ENCODE measurements at regions not wholly inside any gene's neighbourhood (a gene's known extent, or its start where the extent isn't known, plus 50 kb on each side); places are given as distances from the start of the nearest gene placed in this dataset.
"Not testable (repeated sequence)": the region's sequence is repeated elsewhere in the genome, so short reads cannot be mapped to it uniquely, and the experiment has no call there.

DNA sequence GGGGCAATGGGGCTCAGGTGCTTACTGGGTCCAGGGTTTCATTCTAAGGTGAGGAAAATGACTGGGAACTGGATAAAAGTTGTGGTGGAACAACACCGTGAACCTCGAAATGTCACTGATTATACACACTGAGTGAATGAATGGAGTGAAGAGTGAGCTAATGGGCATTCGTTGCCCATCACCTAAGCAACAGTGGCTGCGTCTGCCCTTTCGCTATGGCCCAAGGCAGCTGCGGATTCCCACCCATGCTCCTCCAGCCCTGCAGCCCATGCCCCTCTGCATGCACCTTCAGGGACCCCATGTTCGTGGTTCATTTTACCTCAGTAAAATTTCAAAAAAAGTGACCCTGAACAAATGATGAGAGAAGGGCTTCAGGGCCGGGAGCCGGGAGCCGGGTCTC lies 196.3 kb downstream of the CTTN start:
- H3K4me3 Mint-ChIP-seq: no peak overlapping the region
- DNase-seq: no peak
- ATAC-seq (replicated peaks): no peak
- no peaks in the 10 kb centered on the region for H3K4me1 Mint-ChIP-seq
- H3K9me3 Mint-ChIP-seq: no peaks in the 10 kb centered on the region
- H3K27me3 Mint-ChIP-seq: peaks cover 12 to 20% of the 10 kb centered on the region in 2 donors
- H3K27ac Mint-ChIP-seq: no peak overlapping the region
- H3K36me3 Mint-ChIP-seq: no peaks in the 10 kb centered on the region

DNA sequence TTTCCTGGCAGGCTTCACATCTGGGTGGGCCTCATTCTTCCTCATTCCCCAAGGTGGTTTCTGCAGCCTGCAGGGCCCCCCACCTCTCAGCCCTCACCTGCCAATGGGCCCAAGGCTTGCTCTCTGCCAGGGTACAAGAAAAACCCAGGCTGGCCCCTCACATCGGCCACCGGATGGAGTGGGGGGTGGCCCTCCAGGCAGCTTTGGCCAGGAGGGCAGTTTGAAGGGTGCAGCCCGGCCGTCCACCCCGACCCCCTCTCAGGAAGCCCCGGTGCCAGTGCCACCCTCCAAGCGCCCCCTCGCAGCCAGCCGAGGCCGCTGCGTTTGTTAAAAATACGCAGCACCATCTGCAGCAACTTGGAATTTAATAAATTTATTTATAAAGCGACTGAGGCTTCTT lies 196.7 kb downstream of the CTTN start:
- Mint-ChIP-seq H3K27me3 (peaks cover 12 to 20% of the 10 kb centered on the region in 2 donors), H3K4me1 (no peaks in the 10 kb centered on the region), H3K36me3 (no peaks in the 10 kb centered on the region), H3K27ac (no peak overlapping the region), H3K9me3 (no peaks in the 10 kb centered on the region), H3K4me3 (no peak overlapping the region)
- ATAC-seq (replicated peaks): no peak
- no peak for DNase-seq

DNA sequence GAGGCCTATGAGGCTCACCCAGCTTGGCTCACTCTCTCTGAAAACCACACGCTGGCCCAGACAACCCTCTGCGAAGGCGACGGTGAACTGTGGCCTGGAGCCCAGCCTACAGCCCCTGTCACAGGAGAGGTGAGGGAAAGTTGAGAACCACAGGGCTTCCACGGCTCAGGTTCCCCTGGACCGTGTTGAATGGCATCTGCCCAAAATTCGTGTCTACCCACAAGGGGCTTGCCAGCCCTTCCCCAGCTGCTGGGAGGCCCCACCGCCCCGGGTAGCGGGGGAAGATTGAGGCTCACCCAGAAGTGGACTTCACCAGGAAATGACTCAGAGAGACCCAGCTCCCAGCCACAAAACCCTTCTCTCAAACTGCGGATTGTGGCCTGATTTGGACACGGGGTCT lies 197.1 kb downstream of the CTTN start:
- Mint-ChIP-seq H3K36me3 (no peaks in the 10 kb centered on the region), H3K9me3 (no peaks in the 10 kb centered on the region), H3K27ac (no peak overlapping the region), H3K27me3 (peaks cover 12 to 20% of the 10 kb centered on the region in 2 donors), H3K4me3 (no peak overlapping the region), H3K4me1 (no peaks in the 10 kb centered on the region)
- no peak for DNase-seq
- no peak for ATAC-seq (replicated peaks)

DNA sequence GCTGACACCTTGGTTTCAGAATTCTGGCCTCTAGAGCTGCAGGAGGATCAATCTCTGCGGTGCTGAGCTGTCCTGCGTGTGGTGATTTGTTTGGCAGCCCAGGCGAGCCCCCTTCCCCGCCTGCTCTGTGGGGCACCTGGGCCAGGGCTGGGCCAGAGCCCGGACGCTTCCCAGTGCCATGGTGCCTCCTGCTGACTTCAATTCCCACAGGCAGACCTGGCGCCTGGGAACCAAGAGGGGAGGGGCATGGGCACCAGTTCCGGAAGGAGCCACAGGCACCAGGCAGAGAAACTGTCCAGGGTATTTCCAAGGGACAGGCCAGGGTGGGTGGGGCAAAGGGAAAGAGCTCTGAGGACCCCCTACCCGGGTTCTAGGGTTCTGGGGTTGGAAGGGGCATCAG lies 197.8 kb downstream of the CTTN start:
- Mint-ChIP-seq H3K27me3 (peaks cover 12 to 14% of the 10 kb centered on the region in 2 donors), H3K27ac (no peak overlapping the region), H3K9me3 (no peaks in the 10 kb centered on the region), H3K4me3 (no peak overlapping the region), H3K36me3 (no peaks in the 10 kb centered on the region), H3K4me1 (no peaks in the 10 kb centered on the region)
- ATAC-seq (replicated peaks) (no peak), DNase-seq (no peak)

DNA sequence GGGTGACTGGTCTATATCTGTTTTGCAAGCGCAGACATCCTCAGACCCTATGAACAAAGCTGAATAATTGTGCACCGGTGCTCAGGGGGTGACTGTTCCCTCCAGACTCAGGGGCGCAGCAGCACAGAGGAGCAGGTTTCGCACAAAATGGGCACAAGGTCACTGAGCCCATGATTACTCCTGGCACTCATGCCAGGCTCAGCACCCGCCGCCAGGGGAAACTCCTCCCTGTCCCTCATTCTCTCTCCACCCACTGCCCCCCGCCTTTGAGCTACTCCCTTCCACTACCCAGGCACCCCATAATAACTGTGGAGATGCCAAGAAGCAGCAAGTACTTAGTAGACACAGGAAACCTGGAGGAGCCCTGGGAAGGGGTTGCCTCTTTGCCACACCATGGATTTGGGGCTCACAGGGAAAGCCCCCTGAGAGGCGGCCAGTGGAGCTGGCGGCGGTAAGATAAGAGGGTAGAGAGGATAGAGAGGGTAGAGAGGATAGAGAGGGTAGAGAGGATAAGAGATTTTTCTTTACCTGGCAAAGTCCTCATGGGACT lies 198.8 kb downstream of the CTTN start:
- ATAC-seq (replicated peaks) (no peak), DNase-seq (no peak)
- Mint-ChIP-seq H3K27me3 (peaks cover 12 to 13% of the 10 kb centered on the region in 2 donors), H3K9me3 (no peaks in the 10 kb centered on the region), H3K27ac (no peak overlapping the region), H3K36me3 (no peaks in the 10 kb centered on the region), H3K4me3 (no peak overlapping the region), H3K4me1 (no peaks in the 10 kb centered on the region)

DNA sequence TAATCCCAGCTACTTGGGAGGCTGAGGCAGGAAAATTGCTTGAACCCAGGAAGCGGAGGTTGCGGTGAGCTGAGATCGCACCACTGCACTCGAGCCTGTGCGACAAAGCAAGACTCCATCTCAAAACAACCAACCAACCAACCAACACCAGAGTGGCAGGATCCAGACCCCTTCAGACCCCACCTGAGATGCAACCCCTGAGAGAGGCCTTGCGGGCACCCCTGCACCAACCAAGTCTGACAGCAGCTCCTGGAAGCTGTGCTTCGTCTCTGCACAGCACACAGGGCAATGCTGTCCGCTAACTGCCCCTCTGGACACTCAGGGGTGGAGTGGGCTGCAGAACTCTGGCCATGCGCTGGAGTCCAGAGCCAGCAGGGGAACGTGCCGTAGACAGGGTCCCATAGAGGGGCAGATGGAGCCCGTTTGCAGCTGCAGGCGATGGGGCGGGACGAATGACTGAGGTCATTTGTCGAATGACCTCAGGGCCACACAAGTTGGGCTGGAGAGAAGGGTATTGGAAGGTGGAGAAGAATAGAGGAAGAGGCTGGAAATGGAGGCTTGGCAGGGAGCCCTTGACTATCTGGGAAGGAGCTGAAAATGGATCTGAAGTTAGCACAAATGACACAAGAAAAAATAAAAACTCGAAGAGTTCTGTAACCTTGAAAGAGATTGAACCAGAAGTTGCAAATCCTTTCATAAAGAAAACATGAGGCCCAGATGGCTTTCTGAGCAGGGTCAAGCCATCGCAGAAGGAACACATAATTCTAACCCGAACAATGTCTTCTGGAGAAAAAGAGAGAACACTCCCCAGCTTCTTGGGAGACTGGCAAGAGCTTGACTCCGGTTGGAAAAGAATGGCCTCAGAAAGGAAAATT lies 199.7 kb downstream of the CTTN start:
- peaks cover 12 to 13% of the 10 kb centered on the region in 2 donors for H3K27me3 Mint-ChIP-seq
- no peak for ATAC-seq (replicated peaks)
- H3K9me3 Mint-ChIP-seq: no peaks in the 10 kb centered on the region
- H3K4me3 Mint-ChIP-seq: no peak overlapping the region
- no peaks in the 10 kb centered on the region for H3K36me3 Mint-ChIP-seq
- DNase-seq: no peak
- H3K4me1 Mint-ChIP-seq: no peaks in the 10 kb centered on the region
- H3K27ac Mint-ChIP-seq: no peak overlapping the region

DNA sequence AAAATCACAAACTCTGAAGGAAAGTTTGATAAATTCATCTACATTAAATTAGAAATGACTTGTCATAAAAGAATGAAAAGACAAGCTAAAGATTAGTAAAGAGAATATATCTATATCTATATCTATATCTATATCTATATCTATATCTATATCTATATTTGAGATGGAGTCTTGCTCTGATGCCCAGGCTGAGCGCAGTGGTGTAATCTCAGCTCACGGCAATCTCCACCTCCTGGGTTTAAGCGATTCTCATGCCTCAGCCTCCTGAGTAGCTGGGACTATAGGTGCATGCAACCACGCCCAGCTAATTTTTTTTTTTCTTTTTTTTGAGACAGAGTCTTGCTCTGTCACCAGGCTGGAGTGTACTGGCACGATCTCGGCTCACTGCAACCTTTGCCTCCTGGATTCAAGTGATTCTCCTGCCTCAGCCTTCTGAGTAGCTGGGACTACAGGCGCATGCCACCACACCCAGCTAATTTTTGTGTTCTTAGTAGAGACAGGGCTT lies 202.6 kb downstream of the CTTN start:
- H3K27ac Mint-ChIP-seq; H3K27me3 Mint-ChIP-seq; ATAC-seq (replicated peaks); DNase-seq; H3K36me3 Mint-ChIP-seq; H3K4me3 Mint-ChIP-seq; H3K9me3 Mint-ChIP-seq; H3K4me1 Mint-ChIP-seq: not testable (repeated sequence)

DNA sequence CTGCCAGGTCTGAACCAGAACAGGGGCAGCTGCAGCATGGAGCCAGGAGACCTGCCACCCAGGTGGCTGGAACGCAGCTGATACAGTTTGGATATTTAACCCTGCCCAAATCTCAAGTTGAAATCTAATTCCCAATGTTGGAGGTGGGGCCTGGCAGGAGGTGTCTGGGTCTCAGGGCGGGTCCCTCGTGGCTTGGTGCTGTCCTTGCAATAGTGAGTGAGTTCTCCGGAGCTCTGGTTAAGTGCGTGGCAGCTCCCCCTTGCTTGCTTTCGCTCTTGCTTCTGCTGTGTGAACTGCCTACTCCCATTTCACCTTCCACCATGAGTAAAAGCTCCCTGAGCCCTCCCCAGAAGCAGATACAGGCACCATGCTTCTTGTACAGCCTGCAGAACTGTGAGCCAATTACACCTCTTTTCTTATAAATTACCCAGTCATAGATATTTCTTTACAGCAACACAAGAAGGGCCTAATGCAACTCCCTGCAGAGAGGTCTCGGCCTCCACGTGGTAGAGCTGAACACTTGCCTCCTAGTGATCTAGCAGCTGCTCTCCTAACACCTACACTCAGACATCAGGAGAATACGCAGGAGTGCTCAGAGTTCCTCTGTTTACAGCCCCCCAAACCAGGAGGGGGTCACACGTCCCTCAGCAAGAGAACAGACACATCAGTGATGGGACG lies 203.7 kb downstream of the CTTN start:
- no peak for ATAC-seq (replicated peaks)
- Mint-ChIP-seq H3K4me1 (no peaks in the 10 kb centered on the region), H3K4me3 (no peak overlapping the region), H3K9me3 (no peaks in the 10 kb centered on the region), H3K27ac (no peak overlapping the region), H3K27me3 (peaks cover 0 to 4% of the 10 kb centered on the region in 2 donors), H3K36me3 (no peaks in the 10 kb centered on the region)
- no peak for DNase-seq

DNA sequence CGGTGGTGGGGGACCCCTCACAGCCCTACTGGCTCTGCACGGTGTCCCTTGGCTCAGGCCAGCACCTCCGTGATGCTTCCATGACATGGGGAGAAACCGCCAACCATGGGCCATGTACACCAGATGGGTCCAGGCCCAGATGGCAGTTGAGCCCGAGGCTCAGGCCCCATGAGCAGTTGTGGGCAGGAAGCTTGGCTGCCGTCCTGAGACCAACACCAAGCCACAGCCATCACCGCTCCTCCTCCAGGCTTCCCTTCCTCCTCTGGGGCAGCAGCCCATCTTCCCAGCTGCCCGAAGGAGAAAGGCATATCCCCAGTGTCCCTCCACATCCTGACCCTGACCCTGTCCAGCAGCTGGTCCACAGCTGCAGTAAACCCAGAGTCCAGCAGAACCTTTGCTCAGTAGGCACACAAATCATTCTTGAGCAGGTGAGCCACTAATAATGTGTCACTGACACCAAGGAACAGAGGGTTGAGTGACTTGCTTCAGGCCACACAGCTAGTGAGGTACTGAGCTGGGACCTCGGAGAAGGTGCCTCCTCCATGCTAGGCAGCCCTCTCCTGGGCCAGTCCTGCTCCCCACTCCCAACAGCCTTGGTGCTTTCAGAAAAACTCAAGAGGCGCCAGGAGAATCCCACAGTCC lies 204.9 kb downstream of the CTTN start:
- H3K9me3 Mint-ChIP-seq: no peaks in the 10 kb centered on the region
- no peaks in the 10 kb centered on the region for H3K4me1 Mint-ChIP-seq
- no peaks in the 10 kb centered on the region for H3K27me3 Mint-ChIP-seq
- no peaks in the 10 kb centered on the region for H3K36me3 Mint-ChIP-seq
- no peak overlapping the region for H3K4me3 Mint-ChIP-seq
- H3K27ac Mint-ChIP-seq: no peak overlapping the region
- DNase-seq: no peak
- no peak for ATAC-seq (replicated peaks)

DNA sequence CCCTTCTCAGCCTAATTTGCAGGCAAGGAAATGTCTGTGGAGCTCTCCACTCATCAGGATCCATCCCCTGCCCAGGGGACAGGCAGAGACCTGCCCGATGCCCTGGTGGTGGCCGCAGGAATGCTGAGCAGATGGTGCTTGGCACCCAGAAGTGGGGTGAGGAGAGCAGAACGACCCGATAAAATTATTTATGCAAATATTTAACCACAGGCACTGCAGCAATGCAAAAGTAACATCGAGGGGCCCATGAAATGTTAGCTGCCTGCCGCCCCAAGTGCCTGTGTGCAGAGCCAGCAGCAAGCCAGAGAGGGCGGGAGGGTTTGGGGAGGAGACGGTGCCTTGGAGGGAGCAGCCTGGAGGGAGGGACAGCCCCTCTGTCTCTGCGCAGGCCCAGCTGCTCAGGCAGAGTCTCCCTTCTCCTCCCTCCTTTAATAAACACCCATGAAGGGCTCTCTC lies 205.5 kb downstream of the CTTN start:
- H3K27ac Mint-ChIP-seq: no peak overlapping the region
- no peaks in the 10 kb centered on the region for H3K9me3 Mint-ChIP-seq
- peak in 1 of 2 donors; percentile 20 for ATAC-seq (replicated peaks)
- H3K27me3 Mint-ChIP-seq: no peaks in the 10 kb centered on the region
- H3K4me1 Mint-ChIP-seq: no peaks in the 10 kb centered on the region
- H3K36me3 Mint-ChIP-seq: no peaks in the 10 kb centered on the region
- no peak for DNase-seq
- no peak overlapping the region for H3K4me3 Mint-ChIP-seq

DNA sequence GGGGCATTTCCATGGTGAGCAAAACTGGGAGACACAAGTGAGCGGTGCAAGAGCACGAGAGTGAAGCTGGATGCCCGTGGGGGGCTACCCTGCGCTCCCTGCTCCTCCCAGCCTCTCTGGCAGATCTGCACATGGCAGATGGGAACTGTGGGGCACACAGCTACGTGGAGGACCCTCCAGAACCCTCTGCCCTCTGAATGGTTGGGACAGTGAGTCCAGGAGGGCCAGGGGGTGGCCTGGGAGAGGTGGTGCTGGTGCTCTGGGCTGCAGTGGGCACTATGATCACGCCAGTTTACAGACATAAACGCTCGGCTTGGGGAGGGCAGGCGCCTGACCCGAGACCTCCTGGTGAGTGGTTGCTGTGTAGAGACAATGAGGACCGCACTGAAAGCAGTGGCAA lies 205.9 kb downstream of the CTTN start:
- no peak for ATAC-seq (replicated peaks)
- Mint-ChIP-seq H3K36me3 (no peaks in the 10 kb centered on the region), H3K27me3 (no peaks in the 10 kb centered on the region), H3K4me3 (no peak overlapping the region), H3K9me3 (no peaks in the 10 kb centered on the region), H3K27ac (no peak overlapping the region), H3K4me1 (no peaks in the 10 kb centered on the region)
- DNase-seq: no peak

DNA sequence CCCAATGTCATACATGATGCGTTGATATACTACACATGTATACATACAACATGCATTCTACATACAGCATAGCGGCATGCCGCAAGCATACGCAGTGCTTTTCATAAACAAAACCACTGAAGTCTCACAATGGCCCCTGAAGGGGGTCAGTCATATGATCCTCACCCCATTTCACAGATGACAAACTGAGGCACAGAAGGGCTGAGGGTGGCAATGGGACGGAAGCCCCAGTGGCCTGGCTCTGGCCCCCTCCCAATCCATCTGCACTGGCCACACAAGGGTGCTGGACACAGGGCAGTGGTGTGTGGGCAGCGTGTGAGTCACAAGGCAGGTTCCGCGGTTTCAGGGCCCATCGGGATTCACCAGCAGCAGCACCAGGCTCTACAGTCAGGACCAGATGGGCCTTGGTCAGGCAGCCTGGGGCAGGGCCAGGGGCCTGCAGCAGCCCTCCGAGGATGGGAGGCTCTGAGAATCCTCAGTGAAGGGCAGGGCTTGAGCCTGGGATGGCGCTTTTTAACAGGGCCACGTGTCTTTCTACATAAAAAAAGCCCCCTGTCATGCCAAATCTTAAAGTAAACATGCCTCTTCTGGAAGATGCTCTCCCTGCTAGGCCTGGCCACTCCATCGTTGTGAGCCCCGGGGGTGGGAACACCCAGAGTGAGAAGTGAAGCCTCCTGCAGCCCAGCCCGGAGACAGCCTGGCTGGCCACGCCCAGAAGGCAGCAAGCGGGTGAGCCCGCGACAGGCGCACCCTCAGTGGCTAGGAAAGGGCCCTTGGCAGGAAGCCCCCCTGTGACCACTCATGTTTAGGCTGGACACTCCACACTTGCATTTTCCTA lies 206.5 kb downstream of the CTTN start:
- DNase-seq (no peak), ATAC-seq (replicated peaks) (no peak)
- Mint-ChIP-seq H3K4me3 (no peak overlapping the region), H3K4me1 (no peaks in the 10 kb centered on the region), H3K27ac (no peak overlapping the region), H3K9me3 (no peaks in the 10 kb centered on the region), H3K27me3 (no peaks in the 10 kb centered on the region), H3K36me3 (no peaks in the 10 kb centered on the region)

DNA sequence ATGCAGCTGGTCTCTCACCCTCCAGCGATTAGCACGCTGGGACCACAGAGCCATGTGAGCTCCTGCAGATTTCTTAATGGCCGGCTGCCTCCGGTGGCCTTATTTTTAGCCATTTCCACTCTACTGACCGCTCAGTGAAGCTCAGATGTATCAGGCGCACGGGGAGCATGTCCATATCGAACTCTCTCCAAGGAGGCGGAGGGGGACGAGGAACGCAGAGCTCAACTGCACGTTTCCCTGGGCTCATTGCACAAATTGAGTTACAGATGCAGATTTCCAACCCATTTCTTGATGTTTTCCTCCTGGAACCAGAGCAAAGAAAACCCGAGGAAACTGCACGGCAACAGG lies 207.1 kb downstream of the CTTN start:
- no peak overlapping the region for H3K27ac Mint-ChIP-seq
- H3K4me1 Mint-ChIP-seq: no peaks in the 10 kb centered on the region
- no peaks in the 10 kb centered on the region for H3K9me3 Mint-ChIP-seq
- H3K4me3 Mint-ChIP-seq: no peak overlapping the region
- DNase-seq (no peak), ATAC-seq (replicated peaks) (no peak)
- H3K27me3 Mint-ChIP-seq: no peaks in the 10 kb centered on the region
- H3K36me3 Mint-ChIP-seq: no peaks in the 10 kb centered on the region

DNA sequence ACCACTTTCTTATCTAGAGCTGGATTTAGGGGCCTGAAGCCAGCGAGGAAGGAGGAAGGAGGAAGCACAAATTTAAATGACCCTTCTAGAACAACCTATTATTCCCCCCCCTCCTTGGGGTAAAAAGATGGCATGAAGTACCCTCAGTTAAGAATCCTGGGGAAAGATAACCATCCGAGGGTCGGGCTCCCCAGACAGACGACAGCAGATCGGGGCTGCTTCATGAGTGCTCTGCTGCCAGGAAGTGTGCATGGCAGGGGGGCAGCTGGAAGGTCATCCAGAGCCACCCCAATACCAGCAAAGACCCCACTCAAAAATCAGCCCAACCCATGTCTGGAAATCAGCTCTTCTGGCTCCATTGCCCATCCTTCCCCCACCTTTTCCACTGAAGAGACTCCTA lies 207.5 kb downstream of the CTTN start:
- ATAC-seq (replicated peaks): no peak
- Mint-ChIP-seq H3K4me3 (no peak overlapping the region), H3K27ac (no peak overlapping the region), H3K36me3 (no peaks in the 10 kb centered on the region), H3K27me3 (no peaks in the 10 kb centered on the region), H3K4me1 (no peaks in the 10 kb centered on the region), H3K9me3 (no peaks in the 10 kb centered on the region)
- DNase-seq: no peak

All from stimulated activated naive B cell treated with anti-CD40 and anti-IgM and Interleukin-4, amounts not matched to agents 10 μg/mL and 1 μg/mL and 100 μg/mL, for 72 hours (primary cell).